ENCODE measurements at regions not wholly inside any gene's neighbourhood (a gene's known extent, or its start where the extent isn't known, plus 50 kb on each side); places are given as distances from the start of the nearest gene placed in this dataset.

DNA sequence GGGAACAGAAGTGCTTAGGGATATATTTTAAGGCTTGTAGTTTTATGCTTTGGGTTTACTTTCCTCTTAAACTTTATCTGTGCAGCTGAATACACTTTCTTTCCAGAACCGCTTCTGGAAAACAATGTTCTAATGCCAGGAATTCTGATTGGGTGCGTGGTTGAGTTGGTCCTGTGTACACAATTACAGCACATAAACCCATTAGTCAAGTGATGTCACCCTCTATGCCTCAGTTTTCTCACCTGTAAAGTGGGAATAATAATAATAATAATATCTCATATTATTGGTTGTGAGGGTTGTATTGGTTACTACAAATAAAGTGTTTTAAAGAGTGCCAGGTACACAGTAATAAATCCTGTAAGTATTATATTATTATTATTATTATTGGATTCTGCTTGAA lies 129.2 kb downstream of the MID1IP1 start:
- Histone ChIP-seq H3K4me3 (no peak overlapping the region), H3K36me3 (no peaks in the 10 kb centered on the region), H3K27ac (peak overlapping the region; percentile 12 to 54 (median 23)), H3K27me3 (no peaks in the 10 kb centered on the region), H3K9me3 (no peaks in the 10 kb centered on the region), H3K4me1 (no peaks in the 10 kb centered on the region)
- in situ Hi-C loops (cut with MboI; ENCODE audit: low pct_ligation_motif_present in 1 of 4, low pct_unique_long_range_greater_than_20kb in 1 of 4, low sequenced_read_pairs in 3 of 4) = no loop called here
- TF ChIP-seq, protein P1, sequence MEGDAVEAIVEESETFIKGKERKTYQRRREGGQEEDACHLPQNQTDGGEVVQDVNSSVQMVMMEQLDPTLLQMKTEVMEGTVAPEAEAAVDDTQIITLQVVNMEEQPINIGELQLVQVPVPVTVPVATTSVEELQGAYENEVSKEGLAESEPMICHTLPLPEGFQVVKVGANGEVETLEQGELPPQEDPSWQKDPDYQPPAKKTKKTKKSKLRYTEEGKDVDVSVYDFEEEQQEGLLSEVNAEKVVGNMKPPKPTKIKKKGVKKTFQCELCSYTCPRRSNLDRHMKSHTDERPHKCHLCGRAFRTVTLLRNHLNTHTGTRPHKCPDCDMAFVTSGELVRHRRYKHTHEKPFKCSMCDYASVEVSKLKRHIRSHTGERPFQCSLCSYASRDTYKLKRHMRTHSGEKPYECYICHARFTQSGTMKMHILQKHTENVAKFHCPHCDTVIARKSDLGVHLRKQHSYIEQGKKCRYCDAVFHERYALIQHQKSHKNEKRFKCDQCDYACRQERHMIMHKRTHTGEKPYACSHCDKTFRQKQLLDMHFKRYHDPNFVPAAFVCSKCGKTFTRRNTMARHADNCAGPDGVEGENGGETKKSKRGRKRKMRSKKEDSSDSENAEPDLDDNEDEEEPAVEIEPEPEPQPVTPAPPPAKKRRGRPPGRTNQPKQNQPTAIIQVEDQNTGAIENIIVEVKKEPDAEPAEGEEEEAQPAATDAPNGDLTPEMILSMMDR (IDR thresholded peaks at IDR 0.05) = no peak
- no peak for TF ChIP-seq POLR2A (IDR thresholded peaks at IDR 0.05)
- no peak for TF ChIP-seq EP300 (IDR thresholded peaks at IDR 0.05; ENCODE audit: low read depth)
- no peak for TF ChIP-seq POLR2AphosphoS5 (IDR thresholded peaks at IDR 0.05)
- WGBS, 2 donors (ENCODE audit: low coverage in 1 of 2) = 74 to 77% methylated on average over 2 of the region's 2 CpGs
- intact Hi-C loops (cut with DNase I; ENCODE audit: low total_unique reads) = loop anchor here (10.0 kb wide), 1 partner anchor 126 kb away; the partner anchor contains the start of gene MID1IP1
- no peak for DNase-seq

DNA sequence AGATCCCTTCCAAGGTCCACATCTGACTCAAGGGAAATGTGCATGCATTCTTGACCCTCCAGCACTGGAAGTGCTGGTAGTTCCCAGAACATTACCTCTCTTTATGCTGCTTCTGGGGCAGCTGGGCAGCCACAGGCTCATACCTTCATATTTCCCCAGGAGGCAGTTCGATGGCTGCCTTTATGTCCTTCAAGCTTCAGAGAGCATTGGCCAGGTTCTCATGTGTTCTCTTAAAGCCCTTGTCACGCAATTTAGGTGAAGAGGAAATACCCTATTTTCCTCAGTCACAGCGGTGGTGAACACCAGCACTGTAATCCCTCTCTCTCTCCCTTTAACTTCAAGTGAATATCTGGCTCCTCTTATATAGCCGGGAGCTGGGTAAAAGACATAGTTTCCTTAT lies 134.3 kb downstream of the MID1IP1 start:
- Histone ChIP-seq H3K4me1 (no peaks in the 10 kb centered on the region), H3K36me3 (no peaks in the 10 kb centered on the region), H3K27me3 (no peaks in the 10 kb centered on the region), H3K9me3 (no peaks in the 10 kb centered on the region), H3K4me3 (no peak overlapping the region), H3K27ac (no peak overlapping the region)
- intact Hi-C loops (cut with DNase I; ENCODE audit: low total_unique reads) = loop anchor here (10.0 kb wide), 1 partner anchor 131 kb away; the partner anchor contains the start of gene MID1IP1
- WGBS, 2 donors (ENCODE audit: low coverage in 1 of 2) = 85 to 90% methylated on average over 2 to 4 of the region's 4 CpGs
- no peak for DNase-seq
- no peak for TF ChIP-seq EP300 (IDR thresholded peaks at IDR 0.05; ENCODE audit: low read depth)
- TF ChIP-seq POLR2A (IDR thresholded peaks at IDR 0.05) = no peak
- no peak for TF ChIP-seq POLR2AphosphoS5 (IDR thresholded peaks at IDR 0.05)
- in situ Hi-C loops (cut with MboI; ENCODE audit: low pct_ligation_motif_present in 1 of 4, low pct_unique_long_range_greater_than_20kb in 1 of 4, low sequenced_read_pairs in 3 of 4) = no loop called here

DNA sequence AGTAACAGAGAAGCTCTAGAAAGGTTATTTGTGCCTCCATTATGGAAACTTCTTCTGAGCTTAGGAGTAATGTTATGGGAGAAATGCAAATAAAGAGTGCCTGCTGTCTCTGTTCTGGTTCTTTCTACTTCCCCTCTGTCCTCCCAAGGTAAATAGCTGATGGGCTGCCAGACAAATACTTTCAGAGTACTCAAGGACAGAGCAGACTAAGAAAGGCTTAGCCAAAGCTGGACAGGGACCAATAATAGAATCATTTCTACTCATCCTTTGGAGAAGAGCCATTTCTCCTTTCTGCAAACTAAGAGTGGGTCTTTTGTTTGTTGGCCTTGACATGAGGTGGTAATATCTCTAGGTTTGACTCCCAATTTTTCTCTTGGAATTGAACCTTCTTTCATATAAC lies 136.1 kb downstream of the MID1IP1 start:
- H3K9me3 ChIP-seq = no peaks in the 10 kb centered on the region
- H3K4me3 ChIP-seq = no peak overlapping the region
- in situ Hi-C loops (cut with MboI; ENCODE audit: low pct_ligation_motif_present in 1 of 4, low pct_unique_long_range_greater_than_20kb in 1 of 4, low sequenced_read_pairs in 3 of 4) = no loop called here
- no peak overlapping the region for H3K27ac ChIP-seq
- no peaks in the 10 kb centered on the region for H3K4me1 ChIP-seq
- DNase-seq = no peak
- no peaks in the 10 kb centered on the region for H3K36me3 ChIP-seq
- TF ChIP-seq, protein P1 (IDR thresholded peaks at IDR 0.05) = no peak
- TF ChIP-seq EP300 (IDR thresholded peaks at IDR 0.05; ENCODE audit: low read depth) = no peak
- no peak for TF ChIP-seq POLR2A (IDR thresholded peaks at IDR 0.05)
- no peak for TF ChIP-seq POLR2AphosphoS5 (IDR thresholded peaks at IDR 0.05)
- intact Hi-C loops (cut with DNase I; ENCODE audit: low total_unique reads) = loop anchor here (10.0 kb wide), 1 partner anchor 133 kb away; the partner anchor contains the start of gene MID1IP1
- no peaks in the 10 kb centered on the region for H3K27me3 ChIP-seq

DNA sequence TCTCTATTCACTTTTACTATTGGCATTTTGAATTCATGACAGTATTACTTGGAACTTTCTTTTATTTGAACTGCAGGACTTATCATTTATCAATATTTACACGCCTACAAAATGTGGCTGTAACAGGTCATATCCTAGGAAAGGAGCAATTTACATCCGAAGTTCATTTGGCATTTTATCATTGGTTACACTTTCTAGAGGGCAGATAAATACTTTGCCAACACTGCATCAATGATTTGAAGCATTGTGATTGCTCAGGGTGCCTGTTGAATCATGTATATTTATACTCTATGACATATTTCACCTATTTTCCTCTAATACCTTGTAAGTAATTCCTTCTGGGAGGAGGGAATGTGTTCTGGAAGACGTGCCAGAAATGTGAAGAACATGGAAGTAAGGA lies 136.7 kb downstream of the MID1IP1 start:
- intact Hi-C loops (cut with DNase I; ENCODE audit: low total_unique reads) = loop anchor here (10.0 kb wide), 1 partner anchor 133 kb away; the partner anchor contains the start of gene MID1IP1
- no peaks in the 10 kb centered on the region for H3K4me1 ChIP-seq
- TF ChIP-seq, protein P1 (IDR thresholded peaks at IDR 0.05) = no peak
- no peak for TF ChIP-seq EP300 (IDR thresholded peaks at IDR 0.05; ENCODE audit: low read depth)
- no peak for TF ChIP-seq POLR2AphosphoS5 (IDR thresholded peaks at IDR 0.05)
- TF ChIP-seq POLR2A (IDR thresholded peaks at IDR 0.05) = no peak
- H3K36me3 ChIP-seq = no peaks in the 10 kb centered on the region
- no peak overlapping the region for H3K27ac ChIP-seq
- no peak overlapping the region for H3K4me3 ChIP-seq
- H3K9me3 ChIP-seq = no peaks in the 10 kb centered on the region
- DNase-seq = no peak
- H3K27me3 ChIP-seq = no peaks in the 10 kb centered on the region
- WGBS, 2 donors (ENCODE audit: low coverage in 1 of 2) = 33 to 40% methylated on average over 1 to 3 of the region's 3 CpGs
- in situ Hi-C loops (cut with MboI; ENCODE audit: low pct_ligation_motif_present in 1 of 4, low pct_unique_long_range_greater_than_20kb in 1 of 4, low sequenced_read_pairs in 3 of 4) = no loop called here

DNA sequence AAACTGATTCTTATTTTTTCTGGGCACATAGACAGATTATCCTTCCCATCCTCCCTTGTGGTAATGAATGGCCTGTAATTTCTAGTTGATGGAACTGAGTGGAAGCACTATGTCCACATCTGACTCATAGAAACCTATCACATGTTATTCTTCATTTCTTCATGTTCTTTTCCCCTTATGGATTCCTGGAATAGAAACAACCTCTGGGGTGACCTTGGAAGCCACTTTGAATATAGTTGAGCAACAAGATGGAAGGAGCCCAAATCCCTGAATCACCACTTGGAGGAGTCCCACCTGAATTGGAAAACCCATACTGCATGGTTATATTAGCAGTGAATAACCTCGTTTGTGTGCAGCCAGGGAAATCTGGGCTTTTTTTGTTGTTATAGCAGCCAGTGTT lies 137.8 kb downstream of the MID1IP1 start:
- H3K36me3 ChIP-seq = no peaks in the 10 kb centered on the region
- no peak overlapping the region for H3K4me3 ChIP-seq
- TF ChIP-seq POLR2A (IDR thresholded peaks at IDR 0.05) (no peak), POLR2AphosphoS5 (IDR thresholded peaks at IDR 0.05) (peak in 2 of 3 donors; percentile 19 to 23)
- in situ Hi-C loops (cut with MboI; ENCODE audit: low pct_ligation_motif_present in 1 of 4, low pct_unique_long_range_greater_than_20kb in 1 of 4, low sequenced_read_pairs in 3 of 4) = no loop called here
- H3K4me1 ChIP-seq = no peaks in the 10 kb centered on the region
- no peak for DNase-seq
- 50% methylated on average over 1 of the region's 1 CpG; no CpG with 5 or more reads in 1 of the 2 donors for WGBS, 2 donors (ENCODE audit: low coverage in 1 of 2)
- H3K27me3 ChIP-seq = no peaks in the 10 kb centered on the region
- intact Hi-C loops (cut with DNase I; ENCODE audit: low total_unique reads) = loop anchor here (10.0 kb wide), 1 partner anchor 134 kb away; the partner anchor contains the start of gene MID1IP1
- H3K9me3 ChIP-seq = no peaks in the 10 kb centered on the region
- H3K27ac ChIP-seq = no peak overlapping the region

Data from transverse colon (tissue), 4 donors.